Endothelial cell of umbilical vein (primary cell): ENCODE measurements at regions not wholly inside any gene's neighbourhood (a gene's known extent, or its start where the extent isn't known, plus 50 kb on each side); places are given as distances from the start of the nearest gene placed in this dataset.

Source experiments
- BruUV-seq: library from RNA; stranded (reverse); fragments of 400-500 nt; replicated peaks from 2 replicates; lab custom pipeline; 2021; lab: Mats Ljungman, UMichigan
- CTCF ChIA-PET: fragments of 300-600, 350-600 bp; sonication (Branson Sonifier 250); formaldehyde crosslinking; loops from one replicate; lab custom pipeline; 2021; ENCODE audit warnings: antibody characterized with exemption, inconsistent platforms; lab: Charles Lee
- POLR2A ChIA-PET: fragments of 300-600, 350-600 bp; sonication (Branson Sonifier 250); formaldehyde crosslinking; loops from one replicate; lab custom pipeline; 2021; ENCODE audit warnings: antibody characterized with exemption, inconsistent platforms; lab: Charles Lee
- DNase-seq: peaks from one replicate; pipeline ENCODE4 v3.0.0-alpha.2; 2011; ENCODE audit warnings: low read depth, low spot score
- FAIRE-seq: peaks from 2 replicates; lab custom pipeline; 2011; peaks lifted over from hg19 to GRCh38; lab: Jason Lieb, UNC
- H2AFZ ChIP-seq: 2 replicates; pipeline ENCODE4 v1.6.0; 2012; ENCODE audit warnings: low read depth, low read length, control low read depth, inconsistent platforms
- H3K27ac ChIP-seq: 2 replicates; pipeline ENCODE4 v1.5.1; 2011; ENCODE audit warnings: low read depth, mild to moderate bottlenecking, control low read depth, low read length, moderate library complexity; ENCODE audit not compliant: insufficient read depth
- H3K27me3 ChIP-seq, 2 experiments: 2 replicates each; pipeline versions ENCODE4 v1.6.0 to v1.6.1; 2011; ENCODE audit warnings: low read length in 2 of 2, mixed read lengths in 1 of 2; ENCODE audit not compliant: control insufficient read depth in 2 of 2, insufficient read depth in 2 of 2
- H3K36me3 ChIP-seq, 2 experiments: 2 replicates in 1 of 2; 3 replicates in 1 of 2; pipeline ENCODE4 v1.5.1; 2011; ENCODE audit warnings: low read length in 2 of 2, mild to moderate bottlenecking in 1 of 2, moderate library complexity in 1 of 2; ENCODE audit not compliant: control insufficient read depth in 2 of 2, insufficient read depth in 2 of 2; ENCODE audit errors: extremely low read depth in 1 of 2
- H3K4me1 ChIP-seq: 3 replicates; pipeline ENCODE4 v1.5.1; 2011; ENCODE audit warnings: mild to moderate bottlenecking, low read length; ENCODE audit not compliant: control insufficient read depth, insufficient read depth; ENCODE audit errors: extremely low read depth
- H3K4me2 ChIP-seq: 2 replicates; pipeline ENCODE4 v1.6.1; 2011; ENCODE audit warnings: low read length, control low read depth, mixed read lengths; ENCODE audit not compliant: insufficient read depth
- H3K4me3 ChIP-seq, 3 experiments: fragments of 200-600 bp in 1 of 3; sonication (generic), shearing (Covaris generic) in 1 of 3; replicated peaks in 1 of 3; 2 replicates each; pipeline ENCODE4 v1.5.1; 2011 to 2016; ENCODE audit warnings: control low read depth in 3 of 3, low read length in 3 of 3, mild to moderate bottlenecking in 2 of 3, inconsistent platforms in 1 of 3, low read depth in 1 of 3, moderate library complexity in 1 of 3; ENCODE audit not compliant: insufficient read depth in 1 of 3
- H3K79me2 ChIP-seq: 2 replicates; pipeline ENCODE4 v1.6.0; 2012; ENCODE audit warnings: low read length, inconsistent platforms; ENCODE audit not compliant: control insufficient read depth, insufficient read depth
- H3K9ac ChIP-seq: replicated peaks from 2 replicates; pipeline ENCODE3; 2011; ENCODE audit warnings: low read length, control low read depth; ENCODE audit not compliant: insufficient read depth; ENCODE audit errors: extremely low read depth
- H3K9me1 ChIP-seq: replicated peaks from 3 replicates; pipeline ENCODE4 v1.6.0; 2011; ENCODE audit warnings: mild to moderate bottlenecking, low read length; ENCODE audit not compliant: control insufficient read depth, insufficient read depth; ENCODE audit errors: extremely low read depth
- H3K9me3 ChIP-seq: replicated peaks from 2 replicates; pipeline ENCODE4 v1.5.1; 2012; ENCODE audit warnings: low read length, inconsistent platforms; ENCODE audit not compliant: control insufficient read depth, insufficient read depth
- H4K20me1 ChIP-seq: replicated peaks from 2 replicates; pipeline ENCODE3; 2011; ENCODE audit warnings: mild to moderate bottlenecking, low read length; ENCODE audit not compliant: control insufficient read depth, insufficient read depth; ENCODE audit errors: extremely low read depth
- CTCF ChIP-seq, 2 donors: IDR thresholded peaks; 1 replicate in 1 of 2; 2 replicates in 1 of 2; pipeline ENCODE4 v1.5.1; 2011; ENCODE audit warnings: low read length in 2 of 2, mild to moderate bottlenecking in 2 of 2, moderate library complexity in 2 of 2, control low read depth in 1 of 2, inconsistent platforms in 1 of 2, low read depth in 1 of 2; ENCODE audit not compliant: insufficient read depth in 1 of 2; ENCODE audit errors: extremely low read depth in 1 of 2
- EZH2 ChIP-seq: IDR thresholded peaks from 2 replicates; pipeline ENCODE4 v1.6.1; 2012; ENCODE audit warnings: borderline replicate concordance, low read depth, mild to moderate bottlenecking, moderate library complexity, low read length, inconsistent platforms; ENCODE audit not compliant: severe bottlenecking
- FOS ChIP-seq: IDR thresholded peaks from 2 replicates; pipeline ENCODE4 v1.6.1; 2011; ENCODE audit warnings: mild to moderate bottlenecking, low read length, moderate library complexity, borderline replicate concordance; ENCODE audit not compliant: insufficient read depth
- GATA2 ChIP-seq: IDR thresholded peaks from 2 replicates; pipeline ENCODE4 v1.7.0; 2011; ENCODE audit warnings: low read depth, mild to moderate bottlenecking, moderate library complexity, mixed read lengths, low read length; ENCODE audit not compliant: insufficient read length, insufficient read depth
- MAX ChIP-seq: IDR thresholded peaks from 2 replicates; pipeline ENCODE4 v1.6.1; 2011; ENCODE audit not compliant: insufficient read depth, insufficient read length
- MYC ChIP-seq: IDR thresholded peaks from one replicate; pipeline ENCODE4 v1.6.1; 2011; ENCODE audit warnings: mild to moderate bottlenecking, low read depth, low read length
- POLR2AphosphoS5 ChIP-seq: IDR thresholded peaks from 2 replicates; pipeline ENCODE4 v1.6.1; 2012; ENCODE audit warnings: low read depth, mild to moderate bottlenecking, control low read depth, low read length, moderate library complexity; ENCODE audit not compliant: insufficient read depth
- dilution Hi-C: fragments of 300-500 bp; cut with MboI; formaldehyde crosslinking; loops from one replicate; pipeline ENCODE4 v1.15.0; 2019; ENCODE audit warnings: low sequenced_read_pairs; ENCODE audit not compliant: extremely low pct_ligation_motif_present
- intact Hi-C: fragments of 100-400 bp; cut with micrococcal nuclease; formaldehyde crosslinking; loops from one replicate; pipeline ENCODE4 v1.10.0; 2022

DNA sequence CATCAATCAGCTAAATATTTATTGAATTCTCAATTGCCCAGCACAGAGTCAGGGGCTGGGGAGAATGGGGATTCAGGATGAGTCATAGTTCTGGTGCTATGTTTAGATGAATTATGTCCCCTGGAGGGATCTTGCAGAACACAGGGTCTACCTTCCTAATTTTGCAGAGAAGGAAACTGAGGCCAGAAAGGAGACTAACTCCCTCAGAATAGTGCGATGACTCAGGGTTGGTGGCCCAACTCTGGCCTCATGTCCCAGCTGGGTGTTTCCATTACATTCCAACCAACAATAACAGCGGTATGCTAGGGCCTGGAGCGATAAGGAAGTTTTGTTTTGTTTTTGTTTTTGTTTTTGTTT, 270.9 kb downstream of the TLE3 start:
- TF ChIP-seq MYC (no peak), GATA2 (no peak), POLR2AphosphoS5 (no peak), MAX (no peak), EZH2 (no peak), FOS (no peak), CTCF (IDR thresholded peaks at IDR 0.05; ENCODE audit: extremely low read depth in 1 of 2, insufficient read depth in 1 of 2, low read depth in 1 of 2, low read length in 2 of 2) (no peak)
- Histone ChIP-seq H3K36me3 (no peaks in the 10 kb centered on the region), H3K27me3 (peaks cover 0 to 4% of the 10 kb centered on the region in 2 experiments), H3K79me2 (no peaks in the 10 kb centered on the region), H3K9me1 (no peaks in the 10 kb centered on the region), H3K27ac (no peak overlapping the region), H3K4me2 (no peak overlapping the region), H4K20me1 (no peaks in the 10 kb centered on the region), H3K9me3 (no peaks in the 10 kb centered on the region), H3K4me3 (no peak overlapping the region), H2AFZ (no peak overlapping the region), H3K4me1 (no peaks in the 10 kb centered on the region), H3K9ac (no peak overlapping the region)
- BruUV-seq, result no TSS peak
- dilution Hi-C loops, result no loop called here
- no peak for FAIRE-seq
- CTCF ChIA-PET, result no interaction called here
- intact Hi-C loops, result no loop called here
- no peak for DNase-seq
- POLR2A ChIA-PET, result no interaction called here
